ENCODE measurements at regions not wholly inside any gene's neighbourhood (a gene's known extent, or its start where the extent isn't known, plus 50 kb on each side); places are given as distances from the start of the nearest gene placed in this dataset.

DNA sequence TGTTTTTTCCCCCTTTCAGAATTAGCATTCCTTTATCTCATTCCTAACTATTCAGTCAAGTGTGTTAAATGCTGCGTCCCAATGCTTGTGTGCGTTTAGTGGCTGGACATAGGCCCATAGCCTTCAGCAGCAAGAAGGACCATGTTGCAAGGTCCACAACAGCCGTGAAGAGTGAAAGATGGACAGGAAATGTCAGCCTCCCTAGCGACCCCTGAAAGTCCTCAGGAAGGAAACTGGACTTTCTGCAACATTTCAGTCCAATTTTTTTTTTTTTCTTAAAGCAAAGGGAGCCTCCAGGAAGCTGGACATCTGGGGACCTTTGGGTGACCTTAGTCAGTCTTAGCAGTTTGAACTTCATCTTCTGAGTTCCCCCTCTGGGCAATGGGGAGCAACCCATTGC is 550.7 kb upstream of the MGMT start:
- TF ChIP-seq CTCF (conservative IDR thresholded peaks at IDR 0.05; ENCODE audit: low read depth, low read length) (no peak), EZH2 (IDR thresholded peaks at IDR 0.05; ENCODE audit: low read length, unreplicated experiment) (no peak), EZH2phosphoT487 (IDR thresholded peaks at IDR 0.05; ENCODE audit: borderline replicate concordance, low read length) (no peak)

All from PC-3 (cell line).